ENCODE measurements at regions not wholly inside any gene's neighbourhood (a gene's known extent, or its start where the extent isn't known, plus 50 kb on each side); places are given as distances from the start of the nearest gene placed in this dataset.

DNA sequence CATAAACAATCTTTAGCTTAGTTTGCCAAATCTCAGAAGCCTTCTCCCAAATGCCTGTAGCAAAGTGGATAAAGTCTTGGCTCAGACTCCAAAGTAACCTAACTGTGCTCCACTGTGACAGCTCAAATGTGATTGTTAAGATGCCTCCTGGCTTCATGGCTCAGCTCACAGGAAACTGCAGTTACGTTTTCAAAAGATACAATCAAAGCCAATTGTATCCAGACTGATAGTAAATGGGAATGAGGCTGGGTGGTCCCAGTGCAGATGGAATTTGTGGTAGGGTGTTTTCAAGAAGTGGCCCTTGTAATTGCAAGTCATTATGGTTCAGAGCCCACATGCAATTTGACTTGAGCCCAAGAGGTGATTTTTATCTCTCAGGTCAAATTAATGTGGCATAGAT, 151.2 kb upstream of the TAB2 start:
- TF ChIP-seq SP1 (CRISPR knock-in tag; IDR thresholded peaks at IDR 0.05) (no peak), CTCF (IDR thresholded peaks at IDR 0.05 in 2 of 3, conservative IDR thresholded peaks at IDR 0.05 in 1 of 3; ENCODE audit: insufficient read depth in 2 of 3, low read depth in 1 of 3, low read length in 3 of 3) (no peak), EZH2 (IDR thresholded peaks at IDR 0.05; ENCODE audit: borderline replicate concordance, low read depth, low read length) (no peak)
- TF ChIP-seq, protein P1, sequence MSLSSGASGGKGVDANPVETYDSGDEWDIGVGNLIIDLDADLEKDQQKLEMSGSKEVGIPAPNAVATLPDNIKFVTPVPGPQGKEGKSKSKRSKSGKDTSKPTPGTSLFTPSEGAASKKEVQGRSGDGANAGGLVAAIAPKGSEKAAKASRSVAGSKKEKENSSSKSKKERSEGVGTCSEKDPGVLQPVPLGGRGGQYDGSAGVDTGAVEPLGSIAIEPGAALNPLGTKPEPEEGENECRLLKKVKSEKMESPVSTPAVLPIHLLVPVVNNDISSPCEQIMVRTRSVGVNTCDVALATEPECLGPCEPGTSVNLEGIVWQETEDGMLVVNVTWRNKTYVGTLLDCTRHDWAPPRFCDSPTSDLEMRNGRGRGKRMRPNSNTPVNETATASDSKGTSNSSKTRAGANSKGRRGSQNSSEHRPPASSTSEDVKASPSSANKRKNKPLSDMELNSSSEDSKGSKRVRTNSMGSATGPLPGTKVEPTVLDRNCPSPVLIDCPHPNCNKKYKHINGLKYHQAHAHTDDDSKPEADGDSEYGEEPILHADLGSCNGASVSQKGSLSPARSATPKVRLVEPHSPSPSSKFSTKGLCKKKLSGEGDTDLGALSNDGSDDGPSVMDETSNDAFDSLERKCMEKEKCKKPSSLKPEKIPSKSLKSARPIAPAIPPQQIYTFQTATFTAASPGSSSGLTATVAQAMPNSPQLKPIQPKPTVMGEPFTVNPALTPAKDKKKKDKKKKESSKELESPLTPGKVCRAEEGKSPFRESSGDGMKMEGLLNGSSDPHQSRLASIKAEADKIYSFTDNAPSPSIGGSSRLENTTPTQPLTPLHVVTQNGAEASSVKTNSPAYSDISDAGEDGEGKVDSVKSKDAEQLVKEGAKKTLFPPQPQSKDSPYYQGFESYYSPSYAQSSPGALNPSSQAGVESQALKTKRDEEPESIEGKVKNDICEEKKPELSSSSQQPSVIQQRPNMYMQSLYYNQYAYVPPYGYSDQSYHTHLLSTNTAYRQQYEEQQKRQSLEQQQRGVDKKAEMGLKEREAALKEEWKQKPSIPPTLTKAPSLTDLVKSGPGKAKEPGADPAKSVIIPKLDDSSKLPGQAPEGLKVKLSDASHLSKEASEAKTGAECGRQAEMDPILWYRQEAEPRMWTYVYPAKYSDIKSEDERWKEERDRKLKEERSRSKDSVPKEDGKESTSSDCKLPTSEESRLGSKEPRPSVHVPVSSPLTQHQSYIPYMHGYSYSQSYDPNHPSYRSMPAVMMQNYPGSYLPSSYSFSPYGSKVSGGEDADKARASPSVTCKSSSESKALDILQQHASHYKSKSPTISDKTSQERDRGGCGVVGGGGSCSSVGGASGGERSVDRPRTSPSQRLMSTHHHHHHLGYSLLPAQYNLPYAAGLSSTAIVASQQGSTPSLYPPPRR (CRISPR knock-in tag; IDR thresholded peaks at IDR 0.05; ENCODE audit: borderline replicate concordance), result no peak
